ENCODE measurements at regions not wholly inside any gene's neighbourhood (a gene's known extent, or its start where the extent isn't known, plus 50 kb on each side); places are given as distances from the start of the nearest gene placed in this dataset.

- WGBS, 2 donors, result 23 to 24% methylated on average over 2 of the region's 2 CpGs
- peaks cover 11% of the 10 kb centered on the region for H3K4me1 ChIP-seq
- TF ChIP-seq CTCF (IDR thresholded peaks at IDR 0.05) (no peak), POLR2A (IDR thresholded peaks at IDR 0.05) (no peak)
- no peaks in the 10 kb centered on the region for H3K9me3 ChIP-seq
- intact Hi-C loops (cut with DNase I; ENCODE audit: low total_unique reads), result no loop called here
- DNase-seq, result peak; percentile 38
- no peak overlapping the region for H3K27ac ChIP-seq
- H3K4me3 ChIP-seq, result no peak overlapping the region
- H3K27me3 ChIP-seq, result no peaks in the 10 kb centered on the region
- H3K36me3 ChIP-seq (ENCODE audit: low read depth, missing control alignments), result no peaks in the 10 kb centered on the region
Observed at GRCh38 chr10:36256166-36256565, 614.1 kb upstream of the FZD8 start.

- intact Hi-C loops (cut with DNase I; ENCODE audit: low total_unique reads), result no loop called here
- DNase-seq, result peak; percentile 90
Observed at GRCh38 chr10:36254199-36254598, 612.1 kb upstream of the FZD8 start.

GRCh38 chr10:36253731-36254130 lies 611.6 kb upstream of the FZD8 start:
- DNase-seq, result no peak
- 80 to 87% methylated on average over 3 of the region's 3 CpGs for WGBS, 2 donors

More at GRCh38 chr10:36254199-36254598, 612.1 kb upstream of the FZD8 start:
- WGBS, 2 donors, result 24 to 28% methylated on average over 3 of the region's 3 CpGs
- no peak overlapping the region for H3K4me3 ChIP-seq
- H3K36me3 ChIP-seq (ENCODE audit: low read depth, missing control alignments), result no peaks in the 10 kb centered on the region
- no peaks in the 10 kb centered on the region for H3K9me3 ChIP-seq
- TF ChIP-seq POLR2A (IDR thresholded peaks at IDR 0.05) (no peak), CTCF (IDR thresholded peaks at IDR 0.05) (no peak)
- no peak overlapping the region for H3K27ac ChIP-seq
- H3K4me1 ChIP-seq, result peaks cover 11% of the 10 kb centered on the region
- H3K27me3 ChIP-seq, result no peaks in the 10 kb centered on the region

GRCh38 chr10:36251068-36251467 lies 609.0 kb upstream of the FZD8 start:
- intact Hi-C loops (cut with DNase I; ENCODE audit: low total_unique reads), result no loop called here
- H3K27ac ChIP-seq, result no peak overlapping the region
- 80 to 83% methylated on average over 4 of the region's 4 CpGs for WGBS, 2 donors
- no peak for TF ChIP-seq CTCF (IDR thresholded peaks at IDR 0.05)
- no peak for TF ChIP-seq POLR2A (IDR thresholded peaks at IDR 0.05)
- no peak overlapping the region for H3K4me3 ChIP-seq
- peaks cover 2% of the 10 kb centered on the region for H3K4me1 ChIP-seq
- no peaks in the 10 kb centered on the region for H3K9me3 ChIP-seq
- no peaks in the 10 kb centered on the region for H3K27me3 ChIP-seq
- DNase-seq, result no peak
- no peaks in the 10 kb centered on the region for H3K36me3 ChIP-seq (ENCODE audit: low read depth, missing control alignments)

More at GRCh38 chr10:36253731-36254130, 611.6 kb upstream of the FZD8 start:
- no peak overlapping the region for H3K27ac ChIP-seq
- no peaks in the 10 kb centered on the region for H3K9me3 ChIP-seq
- H3K4me3 ChIP-seq, result no peak overlapping the region
- no peak for TF ChIP-seq CTCF (IDR thresholded peaks at IDR 0.05)
- no peak for TF ChIP-seq POLR2A (IDR thresholded peaks at IDR 0.05)
- no peaks in the 10 kb centered on the region for H3K27me3 ChIP-seq
- no peaks in the 10 kb centered on the region for H3K36me3 ChIP-seq (ENCODE audit: low read depth, missing control alignments)
- peaks cover 11% of the 10 kb centered on the region for H3K4me1 ChIP-seq
- intact Hi-C loops (cut with DNase I; ENCODE audit: low total_unique reads), result no loop called here

GRCh38 chr10:36248304-36248981 lies 606.3 kb upstream of the FZD8 start:
- 77 to 80% methylated on average over 5 of the region's 5 CpGs for WGBS, 2 donors

More at GRCh38 chr10:36248304-36248981, 606.3 kb upstream of the FZD8 start:
- no peaks in the 10 kb centered on the region for H3K9me3 ChIP-seq
- intact Hi-C loops (cut with DNase I; ENCODE audit: low total_unique reads), result no loop called here
- H3K4me1 ChIP-seq, result no peaks in the 10 kb centered on the region
- TF ChIP-seq POLR2A (IDR thresholded peaks at IDR 0.05) (no peak), CTCF (IDR thresholded peaks at IDR 0.05) (no peak)
- no peak overlapping the region for H3K27ac ChIP-seq
- no peaks in the 10 kb centered on the region for H3K27me3 ChIP-seq
- no peak for DNase-seq
- no peaks in the 10 kb centered on the region for H3K36me3 ChIP-seq (ENCODE audit: low read depth, missing control alignments)
- H3K4me3 ChIP-seq, result no peak overlapping the region
